ENCODE measurements at regions not wholly inside any gene's neighbourhood (a gene's known extent, or its start where the extent isn't known, plus 50 kb on each side); places are given as distances from the start of the nearest gene placed in this dataset.

GRCh38 chr11:116250155-116250554 lies 522.6 kb downstream of the BUD13 start (continued):
- no peak for TF ChIP-seq FUBP1 (CRISPR knock-in tag; IDR thresholded peaks at IDR 0.05; ENCODE audit: borderline replicate concordance)
- TF ChIP-seq HDAC1 (CRISPR knock-in tag; IDR thresholded peaks at IDR 0.05), result no peak
- TF ChIP-seq PREB (CRISPR knock-in tag; IDR thresholded peaks at IDR 0.05), result no peak

- 16% methylated on average over 2 of the region's 2 CpGs for WGBS (ENCODE audit: low lambda C conversion rate)
- CTCF ChIA-PET (ENCODE audit: low intra/inter-chr PET ratio, low total read pairs), result no interaction called here
- no peak for DNase-seq (ENCODE audit: low spot score)
Observed at GRCh38 chr11:116249561-116249960, 523.2 kb downstream of the BUD13 start.

More at GRCh38 chr11:116249561-116249960, 523.2 kb downstream of the BUD13 start:
- TF ChIP-seq ELF3 (CRISPR knock-in tag; IDR thresholded peaks at IDR 0.05), result no peak
- TF ChIP-seq ZNF883 (CRISPR knock-in tag; IDR thresholded peaks at IDR 0.05; ENCODE audit: not compliant biosample characterization), result no peak
- TF ChIP-seq GTF2F1 (IDR thresholded peaks at IDR 0.05; ENCODE audit: low read length), result no peak
- no peak for TF ChIP-seq ZNF549 (CRISPR knock-in tag; IDR thresholded peaks at IDR 0.05)
- no peak for TF ChIP-seq ZBTB1 (CRISPR knock-in tag; IDR thresholded peaks at IDR 0.05; ENCODE audit: borderline replicate concordance)
- Histone ChIP-seq H4K20me1 (ENCODE audit: insufficient read depth, low read length) (no peaks in the 10 kb centered on the region), H3K79me2 (ENCODE audit: insufficient read depth, low read length) (no peaks in the 10 kb centered on the region), H3K4me1 (ENCODE audit: insufficient read depth, low read length) (no peaks in the 10 kb centered on the region), H3K27me3 (ENCODE audit: control insufficient read depth in 1 of 2, insufficient read depth in 2 of 2, low read length in 2 of 2) (peaks cover 0 to 11% of the 10 kb centered on the region in 2 experiments; a peak in 2 of 5 replicates), H3K4me2 (ENCODE audit: low read depth, low read length) (no peak overlapping the region), H3K27ac (ENCODE audit: extremely low read length, insufficient read depth, low read length) (no peak overlapping the region), H3K36me3 (replicated peaks in 1 of 2; ENCODE audit: control insufficient read depth in 1 of 2, insufficient read depth in 2 of 2, low read length in 2 of 2) (no peaks in the 10 kb centered on the region), H3K9me3 (ENCODE audit: low read length) (no peaks in the 10 kb centered on the region), H2AFZ (ENCODE audit: low read length) (no peak overlapping the region), H3K4me3 (replicated peaks in 1 of 3; ENCODE audit: insufficient read depth in 1 of 3, low read depth in 2 of 3, low read length in 3 of 3) (no peak overlapping the region), H3K9ac (ENCODE audit: insufficient read depth, low read depth, low read length) (no peak overlapping the region)
- BruUV-seq (replicated peaks), result no TSS peak
- intact Hi-C loops (cut with micrococcal nuclease; ENCODE audit: unreplicated experiment) (no loop called here), in situ Hi-C loops (cut with HindIII; ENCODE audit: extremely low pct_ligation_motif_present, low pct_unique_long_range_greater_than_20kb) (no loop called here)
- ATAC-seq (no peak), FAIRE-seq (no peak)
- POLR2A ChIA-PET, result no interaction called here

Data from HepG2 (cell line).